GM21526 (cell line): ENCODE measurements at regions not wholly inside any gene's neighbourhood (a gene's known extent, or its start where the extent isn't known, plus 50 kb on each side); places are given as distances from the start of the nearest gene placed in this dataset.
A peak's percentile ranks its signal among the peaks of the same experiment; 100 is the strongest.

Experiments
- ATAC-seq: cut with Tn5 transposase; IDR thresholded peaks from one replicate; pipeline ENCODE4 v1.9.1; 2021; ENCODE audit warnings: moderate library complexity; ENCODE audit not compliant: unreplicated experiment, low FRiP score

DNA sequence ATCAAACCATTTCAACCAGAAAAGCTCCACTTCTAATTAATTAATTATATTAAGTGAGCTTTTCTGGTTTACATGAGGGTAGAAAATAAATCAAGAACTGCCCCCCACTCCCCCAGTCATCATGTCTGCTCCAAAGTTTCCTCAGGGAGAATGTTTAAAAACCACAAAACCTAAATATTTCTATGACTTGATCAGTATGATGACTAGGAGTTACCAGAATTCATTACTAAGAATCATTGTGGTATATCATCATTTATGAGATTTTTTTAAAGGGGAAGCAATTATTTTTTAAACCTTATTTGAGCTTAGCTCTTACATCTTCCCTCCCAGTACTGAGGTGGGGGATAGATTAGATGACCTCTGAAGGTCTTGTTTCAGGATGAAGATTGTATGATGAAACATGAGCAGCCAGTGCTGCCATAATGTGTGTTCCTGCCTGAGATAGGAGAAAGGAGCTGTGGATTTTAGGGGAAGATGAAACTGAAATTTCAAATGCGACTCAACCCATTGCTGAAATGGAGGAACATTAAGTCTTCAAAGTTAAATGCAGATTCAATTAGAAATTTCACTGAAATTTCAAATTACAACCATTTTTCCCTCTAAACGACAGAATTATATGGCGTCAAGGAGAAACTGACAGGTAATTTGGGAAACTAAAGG, 401.3 kb upstream of the CADM1 start:
- no peak for ATAC-seq

DNA sequence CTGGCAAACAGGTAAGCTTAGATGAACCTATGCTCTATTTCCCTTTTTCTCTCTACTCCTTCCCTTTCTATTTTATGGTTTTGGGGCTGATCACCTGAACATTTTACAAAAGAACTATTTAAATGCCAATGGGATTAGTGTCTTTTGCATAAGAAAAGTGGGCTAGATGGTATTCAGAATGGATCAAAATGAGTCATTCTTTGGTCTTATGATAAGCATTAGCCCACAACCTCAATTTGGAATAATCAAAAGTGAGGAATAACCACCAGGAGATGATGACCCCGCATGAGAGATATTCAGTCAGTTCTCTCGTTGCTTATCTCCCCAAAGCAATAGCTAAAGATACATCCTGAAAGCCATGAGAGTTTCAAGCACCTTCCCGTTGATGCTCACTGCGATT, 399.0 kb upstream of the CADM1 start:
- ATAC-seq = no peak

DNA sequence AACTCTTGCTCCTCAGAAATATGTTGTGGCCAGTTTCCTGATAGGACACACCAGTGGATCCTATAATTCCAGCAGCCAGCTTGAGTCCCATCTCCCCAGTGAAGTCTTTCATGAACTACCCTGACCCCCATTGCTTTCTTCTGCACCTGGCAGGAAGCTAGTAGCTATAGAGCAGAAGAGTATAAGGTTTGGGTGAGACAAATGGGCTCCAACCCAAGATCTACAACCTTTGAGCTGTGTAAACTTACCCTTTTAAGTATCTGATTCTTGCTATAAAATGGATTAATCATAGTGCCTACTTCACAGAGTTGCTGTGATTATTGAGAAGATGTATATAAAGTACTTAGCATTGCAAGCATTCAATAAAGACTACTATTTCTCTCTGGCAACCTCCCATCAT, 396.9 kb upstream of the CADM1 start:
- no peak for ATAC-seq

- ATAC-seq = no peak
Measured at GRCh38 chr11:115900111-115900510, 395.9 kb upstream of the CADM1 start.

- ATAC-seq = no peak
Measured at GRCh38 chr11:115897707-115898106, 393.5 kb upstream of the CADM1 start.

DNA sequence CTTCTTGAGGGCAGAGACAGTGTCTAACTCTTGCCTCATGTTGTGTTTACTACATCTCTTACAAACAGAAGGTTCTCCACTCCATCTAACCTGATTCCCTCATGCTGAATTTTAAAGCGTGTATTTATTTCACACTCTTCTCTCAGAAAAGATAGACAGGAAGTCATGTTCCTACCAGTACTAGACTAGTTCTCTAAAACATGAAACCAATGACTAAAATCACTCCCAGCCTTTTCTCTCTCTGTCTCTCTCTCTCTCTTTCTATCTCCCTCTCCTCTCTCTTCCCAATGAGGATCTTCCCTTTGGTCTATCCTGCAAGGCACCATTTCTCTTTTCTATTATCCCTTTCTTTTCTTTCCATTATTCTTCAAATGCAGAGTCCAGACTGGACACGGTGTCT, 391.9 kb upstream of the CADM1 start:
- peak; percentile 67 for ATAC-seq

DNA sequence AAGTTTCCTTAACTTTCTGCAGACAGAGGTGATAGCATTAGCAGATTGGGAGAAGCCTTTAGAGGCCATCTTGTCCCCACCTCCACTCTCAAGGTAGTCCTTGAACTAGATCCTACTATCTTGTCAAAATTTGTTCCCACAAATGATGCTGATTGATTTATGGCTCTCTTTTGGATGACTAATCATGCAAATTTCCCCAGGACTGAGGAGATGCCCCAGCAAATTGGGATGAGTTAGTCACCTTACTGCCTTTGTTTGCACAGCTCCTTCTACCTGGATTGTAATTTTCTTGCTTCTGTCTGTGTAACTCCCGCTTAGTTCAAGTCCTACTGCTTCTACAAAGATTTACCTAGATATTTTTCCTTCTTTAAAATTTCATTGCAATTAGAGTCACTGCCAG, 391.4 kb upstream of the CADM1 start:
- no peak for ATAC-seq

DNA sequence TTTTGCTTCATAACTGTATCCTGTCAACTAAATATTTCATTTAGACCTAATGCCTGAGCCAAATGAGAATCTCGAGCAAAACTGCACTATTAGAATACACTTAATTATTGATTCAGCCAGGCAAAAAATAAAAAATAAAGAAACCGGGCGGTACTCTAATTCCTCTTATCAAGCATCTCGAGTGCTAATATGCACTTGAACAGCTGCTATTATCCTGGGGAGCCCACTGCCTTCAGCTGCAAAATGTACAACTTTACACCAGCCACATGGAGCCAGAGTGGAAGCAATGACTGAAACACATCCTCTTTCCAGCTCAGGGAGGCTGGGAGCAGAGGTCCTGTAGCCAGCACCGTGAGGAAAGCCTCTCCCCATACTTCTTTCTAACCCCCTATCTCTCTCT, 390.0 kb upstream of the CADM1 start:
- no peak for ATAC-seq

DNA sequence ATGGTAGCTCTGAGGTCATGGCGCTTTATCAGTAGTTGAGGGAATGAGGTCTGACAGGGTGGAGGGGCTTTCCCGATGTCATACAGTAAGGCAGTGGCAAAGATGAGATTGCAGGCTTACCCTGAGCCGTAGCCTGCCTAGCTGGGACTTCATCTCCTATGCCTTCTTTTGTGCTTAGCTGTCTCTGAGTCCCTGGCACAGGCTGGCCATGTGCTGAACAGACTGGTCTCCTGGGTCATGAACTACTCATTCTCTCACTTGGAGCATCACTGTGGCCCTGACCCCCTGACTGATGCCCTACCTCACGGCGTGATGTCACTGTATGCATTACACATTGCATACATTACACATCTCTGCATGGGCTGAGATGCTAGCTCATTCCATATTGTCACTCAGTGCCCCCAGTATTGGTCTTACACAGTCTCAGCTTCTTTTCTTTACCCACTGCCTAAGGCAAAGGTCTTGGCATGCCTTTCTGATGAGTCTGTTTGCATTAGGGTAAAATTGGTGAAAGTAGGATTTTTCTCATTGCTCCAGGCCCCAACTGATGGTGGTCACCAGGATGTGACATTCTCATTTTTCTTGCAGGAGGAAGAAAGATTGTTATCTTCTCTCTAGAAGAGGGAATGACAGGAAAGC, 389.4 kb upstream of the CADM1 start:
- no peak for ATAC-seq

- no peak for ATAC-seq
Measured at GRCh38 chr11:115892016-115892415, 387.8 kb upstream of the CADM1 start.

DNA sequence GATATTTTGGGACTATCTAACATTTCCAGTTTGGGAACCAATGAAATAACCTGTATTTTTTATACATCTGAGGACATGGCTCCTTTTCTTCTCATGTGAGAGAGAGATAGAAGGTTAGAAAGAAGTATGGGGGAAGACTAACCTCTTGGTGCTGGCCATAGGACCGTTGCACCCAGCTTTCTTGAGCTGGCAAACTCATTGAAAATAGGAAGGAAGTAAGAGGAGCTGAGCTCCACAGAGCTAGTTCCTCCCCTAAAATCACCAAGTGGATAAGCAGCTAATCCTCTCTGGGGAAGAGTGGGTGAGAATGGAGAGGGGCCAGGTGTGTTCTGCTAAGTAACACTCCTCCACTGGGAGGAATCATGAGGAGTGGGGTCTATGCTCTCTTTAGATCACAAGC, 387.4 kb upstream of the CADM1 start:
- no peak for ATAC-seq

DNA sequence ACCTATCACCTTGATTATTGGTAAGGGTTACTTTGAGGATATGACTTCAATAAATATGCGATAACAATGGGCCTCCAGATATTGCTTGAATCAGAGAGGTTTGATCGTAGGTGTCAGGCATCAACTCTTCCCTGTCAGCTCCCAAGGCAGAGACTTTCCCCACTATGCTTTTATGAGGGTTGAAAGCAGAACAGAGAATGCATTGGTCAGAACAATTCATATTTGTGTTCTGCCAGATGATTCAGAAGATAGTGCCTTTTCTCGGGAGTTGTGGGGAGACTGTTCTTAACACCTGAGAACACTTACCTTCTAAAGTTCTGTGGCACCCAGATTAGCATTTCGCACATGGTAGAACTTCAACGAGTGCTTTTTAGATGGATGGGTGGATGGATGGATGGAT, 386.3 kb upstream of the CADM1 start:
- ATAC-seq = no peak

- no peak for ATAC-seq
Measured at GRCh38 chr11:115889712-115890111, 385.5 kb upstream of the CADM1 start.

GRCh38 chr11:115887727-115888126, 383.5 kb upstream of the CADM1 start:
- no peak for ATAC-seq

- no peak for ATAC-seq
Measured at GRCh38 chr11:115887316-115887715, 383.1 kb upstream of the CADM1 start.

DNA sequence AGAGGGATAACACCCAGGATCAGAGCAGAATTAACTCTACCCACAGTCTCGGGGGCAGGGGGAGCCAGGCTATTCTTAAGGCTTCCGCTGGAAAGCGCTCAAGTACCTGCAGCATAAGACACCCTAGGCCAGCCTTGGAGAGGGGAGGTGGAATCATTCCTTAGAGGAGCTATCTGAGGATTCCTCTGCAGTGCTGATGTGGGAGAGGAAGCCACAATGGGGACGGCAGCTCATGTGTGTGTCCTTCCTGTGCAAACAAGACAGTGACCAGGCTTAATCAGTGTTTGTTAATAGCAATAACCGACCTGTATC, 382.2 kb upstream of the CADM1 start:
- no peak for ATAC-seq

DNA sequence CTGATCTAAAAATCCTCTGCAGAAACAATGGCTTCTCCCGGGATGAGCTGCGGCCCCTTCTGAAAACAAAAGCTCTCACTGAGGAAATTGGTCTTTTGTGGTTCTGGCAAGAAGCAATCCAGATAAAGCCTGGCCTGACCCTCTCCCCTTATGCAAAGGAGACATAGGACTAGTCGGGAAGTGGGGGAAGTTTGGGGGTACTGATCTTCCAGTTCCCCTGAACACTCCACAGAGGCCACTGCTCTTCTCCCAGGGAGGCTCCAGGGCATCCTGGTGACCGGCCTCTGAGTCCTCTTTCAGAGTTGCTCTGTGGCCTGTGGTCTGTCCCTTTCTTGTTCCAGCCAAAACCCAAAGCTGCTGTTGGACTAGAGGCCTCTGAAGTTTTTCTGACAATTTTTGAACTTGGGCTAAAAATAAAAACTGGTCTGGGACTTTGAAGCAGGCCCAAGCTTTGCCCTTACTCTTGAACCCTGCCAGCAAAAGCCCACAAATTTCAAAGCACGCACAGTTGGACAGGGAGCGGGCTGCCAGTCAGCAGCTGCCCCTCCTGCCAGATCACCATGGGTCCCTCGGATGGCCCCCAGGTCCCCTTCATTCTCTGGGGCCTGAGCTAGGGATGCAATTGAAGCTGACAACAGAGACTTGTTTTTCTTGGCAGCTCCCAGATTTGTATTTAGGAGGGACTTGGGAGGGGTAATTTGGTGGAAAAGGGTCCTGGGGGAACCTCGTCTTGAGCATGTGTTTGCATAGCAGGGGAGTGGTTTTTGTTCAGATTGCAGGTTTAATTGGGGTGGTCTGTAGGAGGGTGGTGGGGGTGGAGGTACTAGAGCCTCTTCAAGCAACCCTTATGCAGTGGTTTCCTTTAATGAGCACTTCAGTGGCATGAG, 381.6 kb upstream of the CADM1 start:
- ATAC-seq = no peak

DNA sequence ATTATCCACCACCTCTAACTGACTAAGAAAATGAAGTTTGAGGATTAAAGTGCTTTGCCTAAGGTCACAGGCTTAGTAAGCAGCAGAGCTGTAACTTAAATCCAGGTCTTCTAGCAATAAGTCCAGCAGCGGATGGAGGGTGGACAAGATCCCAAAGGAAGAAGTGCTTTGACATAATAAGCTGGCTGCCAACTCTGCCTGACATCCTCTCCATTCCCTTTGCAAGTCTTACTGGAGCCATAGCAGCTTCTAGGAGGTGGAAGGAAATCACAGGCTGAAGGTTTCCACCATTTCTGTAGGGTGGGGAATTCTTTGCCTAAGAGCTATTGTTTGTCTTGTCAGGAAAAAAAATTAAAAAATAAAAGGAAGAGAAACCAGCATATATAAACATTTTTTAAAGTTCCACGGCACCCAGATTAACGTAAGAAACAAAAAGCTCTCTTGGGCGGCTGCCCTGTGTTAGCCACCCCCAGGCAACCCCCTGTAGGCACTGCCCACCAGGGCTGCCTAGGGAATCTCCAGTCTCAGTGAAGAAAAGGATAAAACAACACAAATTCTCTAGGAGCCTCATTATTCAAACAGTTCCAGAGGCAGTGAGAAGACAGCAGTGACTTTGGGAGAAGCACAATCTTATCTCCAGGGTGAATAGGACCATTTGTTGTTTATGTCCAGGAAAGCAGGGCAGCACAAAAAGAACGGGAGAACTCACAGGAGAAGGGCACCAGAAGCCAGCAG, 380.8 kb upstream of the CADM1 start:
- ATAC-seq = no peak

- ATAC-seq = no peak
Measured at GRCh38 chr11:115874843-115875242, 370.6 kb upstream of the CADM1 start.

- no peak for ATAC-seq
Measured at GRCh38 chr11:115873813-115874212, 369.6 kb upstream of the CADM1 start.

DNA sequence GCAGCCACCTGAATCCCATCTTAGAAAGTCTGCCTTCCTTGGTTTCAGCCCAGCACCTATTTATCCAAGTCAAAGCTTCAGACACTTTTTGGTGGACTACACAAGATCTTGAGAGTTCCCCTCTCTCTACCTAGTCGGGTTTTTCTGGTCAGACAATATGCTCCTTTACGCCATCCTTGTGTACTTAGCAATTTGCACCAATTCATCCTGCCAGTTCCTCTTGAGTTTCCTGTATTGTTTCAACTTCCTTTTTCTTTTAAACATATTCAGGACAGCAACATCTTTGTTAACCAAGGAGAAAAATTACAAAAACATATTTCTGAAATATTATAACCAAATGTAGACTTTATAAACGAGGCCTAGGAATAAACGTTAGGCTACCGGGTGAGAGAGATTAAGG, 368.2 kb upstream of the CADM1 start:
- no peak for ATAC-seq
